HG03280 (cell line): ENCODE measurements at regions not wholly inside any gene's neighbourhood (a gene's known extent, or its start where the extent isn't known, plus 50 kb on each side); places are given as distances from the start of the nearest gene placed in this dataset.

Source experiments
- ATAC-seq: cut with Tn5 transposase; IDR thresholded peaks from one replicate; pipeline ENCODE4 v1.9.1; 2021; ENCODE audit warnings: mild to moderate bottlenecking, moderate library complexity; ENCODE audit not compliant: unreplicated experiment

- no peak for ATAC-seq
Measured at GRCh38 chr4:176005766-176006165, 59.9 kb upstream of the WDR17 start.

GRCh38 chr4:176009254-176009653 lies 56.4 kb upstream of the WDR17 start:
- ATAC-seq: no peak

GRCh38 chr4:176011529-176011928 lies 54.1 kb upstream of the WDR17 start:
- no peak for ATAC-seq

- ATAC-seq: peak; percentile 87
Measured at GRCh38 chr4:176013476-176014247, 52.0 kb upstream of the WDR17 start.

- ATAC-seq: no peak
Measured at GRCh38 chr4:176014583-176015108, 51.0 kb upstream of the WDR17 start.
